ENCODE measurements at regions not wholly inside any gene's neighbourhood (a gene's known extent, or its start where the extent isn't known, plus 50 kb on each side); places are given as distances from the start of the nearest gene placed in this dataset.
"Not testable (repeated sequence)": the region's sequence is repeated elsewhere in the genome, so short reads cannot be mapped to it uniquely, and the experiment has no call there.

DNA sequence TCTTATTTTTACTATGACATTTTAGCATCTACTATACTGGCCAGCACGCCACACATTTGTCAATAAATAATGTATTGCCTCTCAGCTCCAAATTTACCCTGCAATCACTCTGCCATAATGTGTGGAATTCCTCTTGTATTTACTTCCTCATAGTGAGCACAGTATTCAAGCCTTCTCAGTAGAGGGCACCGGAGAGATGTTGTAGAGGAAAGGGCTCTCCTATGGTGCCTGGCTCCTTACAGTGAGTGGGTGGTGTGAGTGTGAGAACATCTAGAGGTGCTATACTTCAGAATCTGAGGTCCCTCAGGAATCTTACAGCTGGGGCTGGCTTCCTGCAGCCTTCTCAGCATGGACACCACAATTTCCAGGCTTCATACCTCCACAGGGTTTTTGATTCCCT lies 2334.2 kb upstream of the PCDH20 start:
- DNase-seq (ENCODE audit: low read depth in 1 of 2, low spot score in 1 of 2), result not testable (repeated sequence)

DNA sequence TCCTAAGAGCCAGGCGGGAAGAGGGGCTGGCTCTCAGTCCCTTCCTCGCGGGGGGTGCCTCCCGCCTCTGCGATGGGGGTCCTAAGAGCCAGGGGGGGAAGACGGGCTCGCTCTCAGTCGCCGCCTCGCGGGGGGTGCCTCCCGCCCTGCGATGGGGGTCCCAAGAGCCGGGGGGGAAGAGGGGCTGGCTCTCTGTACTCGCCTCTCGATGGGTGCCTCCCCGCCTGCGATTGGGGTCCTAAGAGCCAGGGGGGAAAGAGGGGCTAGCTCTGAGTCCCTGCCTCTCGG lies 2326.1 kb upstream of the PCDH20 start:
- not testable (repeated sequence) for DNase-seq (ENCODE audit: low read depth in 1 of 2, low spot score in 1 of 2)

DNA sequence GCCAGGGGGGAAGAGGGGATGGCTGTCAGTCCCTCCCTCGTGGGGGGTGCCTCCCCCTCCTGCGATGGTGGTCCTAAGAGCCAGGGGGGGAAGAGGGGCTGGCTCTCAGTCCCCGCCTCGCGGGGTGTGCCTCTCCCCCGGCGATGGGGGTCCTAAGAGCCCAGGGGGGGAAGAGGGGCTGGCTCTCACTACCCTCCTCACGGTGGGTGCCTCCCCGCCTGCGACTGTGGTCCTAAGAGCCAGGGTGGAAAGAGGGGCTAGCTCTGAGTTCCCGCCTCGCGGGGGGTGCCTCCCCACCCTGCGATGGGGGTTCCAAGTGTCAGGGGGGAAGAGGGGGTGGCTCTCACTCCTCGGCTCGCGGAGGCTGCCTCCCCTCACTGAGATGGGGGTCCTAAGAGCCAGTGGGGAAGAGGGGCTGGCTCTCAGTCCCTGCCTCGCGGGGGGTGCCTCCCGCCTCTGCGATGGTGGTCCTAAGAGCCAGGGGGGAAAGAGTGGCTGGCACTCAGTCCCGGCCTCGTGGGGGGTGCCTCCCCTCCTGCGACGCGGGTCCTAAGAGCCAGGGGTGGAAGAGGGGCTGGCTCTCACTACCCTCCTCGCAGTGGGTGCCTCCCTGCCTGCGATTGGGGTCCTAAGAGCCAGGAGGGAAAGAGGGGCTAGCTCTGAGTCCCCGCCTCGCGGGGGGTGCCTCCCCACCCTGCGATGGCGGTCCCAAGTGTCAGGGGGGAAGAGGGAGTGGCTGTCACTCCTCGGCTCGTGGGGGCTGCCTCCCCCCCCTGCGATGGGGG lies 2325.6 kb upstream of the PCDH20 start:
- no peak for DNase-seq (ENCODE audit: low read depth in 1 of 2, low spot score in 1 of 2)

DNA sequence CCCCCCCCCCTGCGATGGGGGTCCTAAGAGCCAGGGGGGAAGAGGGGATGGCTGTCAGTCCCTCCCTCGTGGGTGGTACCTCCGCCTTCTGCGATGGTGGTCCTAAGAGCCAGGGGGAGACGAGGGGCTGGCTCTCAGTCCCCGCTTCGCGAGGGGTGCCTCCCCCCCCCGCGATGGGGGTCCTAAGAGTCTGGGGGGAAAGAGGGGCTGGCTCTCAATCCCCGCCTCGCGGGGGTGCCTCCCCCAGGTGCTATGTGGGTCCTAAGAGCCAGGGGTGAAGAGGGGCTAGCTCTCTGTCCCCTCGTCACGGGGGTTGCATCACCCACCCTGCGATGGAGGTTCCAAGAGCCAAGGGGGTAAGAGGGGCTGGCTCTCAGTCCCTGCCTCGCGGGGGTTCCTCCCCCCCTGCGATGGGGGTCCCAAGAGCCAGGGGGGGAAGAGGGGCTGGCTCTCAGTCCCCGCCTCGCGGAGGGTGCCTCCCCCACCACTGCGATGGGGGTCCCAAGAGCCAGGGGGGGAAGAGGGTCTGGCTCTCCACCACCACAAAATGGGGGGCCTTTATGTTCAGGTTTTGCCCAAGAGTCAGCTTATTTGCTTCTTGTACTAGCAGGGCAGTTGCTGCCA lies 2323.6 kb upstream of the PCDH20 start:
- not testable (repeated sequence) for DNase-seq (ENCODE audit: low read depth in 1 of 2, low spot score in 1 of 2)

DNA sequence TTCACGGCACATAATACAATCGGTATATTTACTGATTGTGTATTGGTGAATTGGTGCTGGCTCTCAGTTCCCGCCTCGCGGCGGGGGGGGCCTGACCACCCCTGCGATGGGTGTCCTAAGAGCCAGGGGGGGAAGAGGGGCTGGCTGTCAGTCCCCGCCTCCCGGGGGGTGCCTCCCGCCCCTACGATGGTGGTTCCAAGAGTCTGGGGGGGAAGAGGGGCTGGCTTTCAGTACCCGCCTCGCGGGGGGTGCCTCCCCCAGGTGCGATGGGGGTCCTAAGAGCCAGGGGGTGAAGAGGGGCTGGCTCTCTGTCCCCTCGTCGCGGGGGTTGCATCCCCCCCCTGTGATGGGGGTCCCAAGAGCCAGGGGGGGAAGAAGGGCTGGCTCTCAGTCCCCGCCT lies 2321.8 kb upstream of the PCDH20 start:
- DNase-seq (ENCODE audit: low read depth in 1 of 2, low spot score in 1 of 2), result no peak

DNA sequence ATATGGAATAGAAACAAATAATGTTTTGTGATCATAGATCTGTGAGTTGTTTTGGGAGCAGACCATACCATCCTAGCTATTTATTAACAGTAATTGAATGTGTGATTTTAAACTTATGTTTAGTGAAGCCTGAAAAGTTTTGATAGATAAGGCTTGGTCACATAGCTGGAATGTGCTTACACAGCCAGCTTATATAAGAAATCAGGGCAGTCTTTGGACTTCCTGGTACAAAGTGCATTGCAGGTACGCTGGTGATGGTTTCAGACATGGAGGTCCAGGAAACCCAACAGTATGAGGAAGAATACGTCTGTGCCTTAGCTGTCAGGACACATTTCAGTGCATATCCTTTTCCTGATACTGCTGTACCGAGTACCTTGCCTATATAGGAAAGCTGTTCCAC lies 2316.2 kb upstream of the PCDH20 start:
- DNase-seq (ENCODE audit: low read depth in 1 of 2, low spot score in 1 of 2), result no peak

DNA sequence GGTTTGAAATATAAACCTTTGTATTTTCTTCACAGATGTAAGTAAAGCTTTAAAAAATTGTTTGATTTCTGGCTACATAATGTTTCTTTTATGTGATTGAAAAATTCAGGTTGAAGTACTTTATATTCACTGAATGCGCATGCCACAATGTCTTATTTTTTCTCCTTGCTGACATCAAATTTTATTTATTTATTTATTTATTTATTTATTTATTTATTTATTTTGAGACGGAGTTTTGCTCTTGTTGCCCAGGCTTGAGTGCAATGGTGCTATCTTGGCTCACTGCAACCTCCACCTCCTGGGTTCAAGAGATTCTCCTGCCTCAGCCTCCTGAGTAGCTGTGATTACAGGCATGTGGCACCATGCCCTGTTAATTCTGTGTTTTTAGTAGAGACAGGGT lies 2296.5 kb upstream of the PCDH20 start:
- not testable (repeated sequence) for DNase-seq (ENCODE audit: low read depth in 1 of 2, low spot score in 1 of 2)

DNA sequence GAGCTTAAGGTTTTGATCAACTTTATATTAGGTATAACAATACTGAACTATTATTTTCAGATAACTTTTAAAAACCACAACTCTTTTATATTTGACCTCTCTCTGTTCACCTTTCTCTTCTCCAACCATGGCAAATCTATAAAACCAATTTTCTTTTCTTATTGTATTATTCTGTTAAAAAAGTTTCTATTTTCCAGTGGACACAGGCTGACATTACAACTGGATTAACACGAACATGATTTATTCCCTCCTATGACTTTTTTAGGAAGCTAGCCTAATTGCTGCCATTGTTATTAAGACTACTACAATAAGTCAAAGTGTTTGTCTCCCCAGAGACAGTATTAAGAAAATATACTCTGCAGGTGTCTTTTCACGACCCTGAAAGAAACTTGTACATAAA lies 2291.1 kb upstream of the PCDH20 start:
- no peak for DNase-seq (ENCODE audit: low read depth in 1 of 2, low spot score in 1 of 2)

DNA sequence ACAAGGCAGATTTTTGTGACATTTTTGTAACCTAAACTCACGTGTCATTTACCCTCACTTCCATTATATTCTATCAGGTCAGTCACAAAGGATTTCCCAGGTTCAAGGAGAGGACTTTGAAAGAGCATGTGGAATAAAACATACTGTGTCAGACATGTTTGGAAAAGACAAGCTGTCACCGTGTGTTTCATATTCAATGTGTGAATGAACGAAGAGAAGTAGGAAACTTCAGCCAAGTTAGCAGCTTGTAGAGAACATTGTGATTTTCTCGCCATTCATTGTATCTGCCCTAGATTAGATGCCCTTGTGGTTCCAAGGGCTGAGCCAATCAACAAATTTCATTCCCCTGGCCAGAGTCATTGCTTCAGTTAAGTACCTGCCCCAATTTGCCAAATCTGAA lies 2288.9 kb upstream of the PCDH20 start:
- DNase-seq (ENCODE audit: low read depth in 1 of 2, low spot score in 1 of 2), result no peak

DNA sequence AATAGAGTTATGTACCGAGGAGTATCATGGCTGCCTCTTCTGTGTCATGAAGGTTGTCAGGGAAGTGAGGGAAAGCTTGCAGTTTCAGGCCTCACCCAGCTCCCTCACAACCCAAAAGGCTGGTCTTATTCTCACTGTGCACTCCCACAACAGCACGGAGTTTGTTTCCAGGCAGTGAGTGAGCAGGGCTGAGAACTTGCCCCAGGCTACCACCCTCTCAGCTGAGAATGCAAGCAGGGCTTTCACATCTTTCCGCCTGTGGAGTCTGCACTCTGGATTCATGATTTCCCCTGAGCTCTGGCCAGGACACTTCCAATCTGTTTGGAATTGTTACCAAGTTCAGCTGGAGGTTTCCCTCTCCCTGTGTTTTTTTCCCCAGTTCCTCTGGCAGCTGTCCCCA lies 2284.7 kb upstream of the PCDH20 start:
- DNase-seq (ENCODE audit: low read depth in 1 of 2, low spot score in 1 of 2), result no peak

DNA sequence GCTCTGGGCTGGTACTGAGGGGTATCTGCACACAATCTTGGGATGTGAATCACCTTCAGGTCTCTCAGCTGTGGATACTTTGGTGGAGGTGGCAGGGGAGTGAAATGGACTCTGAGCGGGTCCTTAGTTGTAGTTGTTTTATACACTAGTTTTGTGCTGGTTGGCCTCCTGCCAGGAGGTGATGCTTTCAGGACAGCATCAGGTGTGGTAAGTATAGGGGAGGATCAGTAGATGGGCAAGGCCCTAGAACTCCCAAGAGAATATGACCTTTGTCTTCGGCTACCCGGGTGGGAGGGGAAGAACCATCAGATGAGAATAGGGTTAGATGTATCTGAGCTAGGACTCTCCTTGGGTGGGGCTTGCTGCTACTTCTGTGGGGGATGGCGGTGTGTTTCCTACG lies 2284.3 kb upstream of the PCDH20 start:
- DNase-seq (ENCODE audit: low read depth in 1 of 2, low spot score in 1 of 2), result no peak

DNA sequence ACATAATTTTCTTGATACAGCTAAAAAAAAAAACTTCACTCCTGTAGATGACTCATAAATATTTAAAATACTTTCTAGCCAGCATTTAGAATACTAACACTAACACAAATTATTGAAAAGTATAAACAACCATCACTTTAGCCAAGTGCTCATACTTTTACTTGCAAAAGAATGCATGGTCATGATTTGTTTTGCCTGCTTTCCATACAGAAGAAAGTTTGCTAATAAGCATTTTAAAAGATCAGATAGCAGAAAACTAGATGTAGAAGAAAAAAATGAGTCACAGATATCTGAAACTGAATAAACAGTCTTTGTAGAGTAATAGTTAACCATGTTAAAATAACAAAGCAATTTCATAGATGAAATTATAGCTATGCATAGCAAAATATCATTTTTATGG lies 2280.4 kb upstream of the PCDH20 start:
- DNase-seq (ENCODE audit: low read depth in 1 of 2, low spot score in 1 of 2), result no peak

DNA sequence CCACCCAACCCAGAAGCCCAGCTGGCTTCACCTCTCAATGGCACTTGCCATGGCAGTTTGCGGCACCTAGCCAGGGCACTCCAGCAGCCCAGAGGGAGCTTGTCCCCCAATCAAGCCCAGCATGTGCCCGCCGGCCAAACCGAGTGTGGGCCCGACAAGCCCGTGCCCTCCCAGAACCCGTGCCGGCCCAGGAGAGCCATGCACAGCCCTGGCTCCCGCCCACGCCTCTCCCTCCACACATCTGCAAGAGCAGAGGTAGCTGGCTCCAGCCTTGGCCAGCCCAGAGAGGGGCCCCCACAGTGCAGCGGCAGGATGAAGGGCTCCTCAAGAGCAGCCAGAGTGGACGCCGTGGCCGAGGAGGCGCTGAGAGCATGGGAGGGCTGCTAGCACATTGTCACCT lies 2278.0 kb upstream of the PCDH20 start:
- DNase-seq (ENCODE audit: low read depth in 1 of 2, low spot score in 1 of 2), result no peak

DNA sequence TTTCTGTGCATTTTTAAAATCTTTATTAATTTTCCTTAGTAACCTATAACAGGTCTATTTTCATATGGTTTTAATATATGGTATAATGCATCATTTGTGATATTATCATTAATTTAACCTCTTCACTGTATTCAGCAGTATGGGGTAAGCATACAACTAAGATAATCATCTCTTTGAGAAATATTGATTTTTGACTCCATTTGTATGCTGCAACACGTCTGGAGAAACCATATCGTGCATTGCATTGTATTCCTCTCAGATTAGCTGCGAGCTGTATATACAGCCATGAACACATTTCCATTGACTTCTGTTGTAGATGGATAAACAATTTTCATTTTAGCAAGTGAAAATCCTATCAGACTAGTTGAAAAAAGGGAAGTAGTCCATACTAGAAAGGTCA lies 2275.8 kb upstream of the PCDH20 start:
- DNase-seq (ENCODE audit: low read depth in 1 of 2, low spot score in 1 of 2), result no peak

DNA sequence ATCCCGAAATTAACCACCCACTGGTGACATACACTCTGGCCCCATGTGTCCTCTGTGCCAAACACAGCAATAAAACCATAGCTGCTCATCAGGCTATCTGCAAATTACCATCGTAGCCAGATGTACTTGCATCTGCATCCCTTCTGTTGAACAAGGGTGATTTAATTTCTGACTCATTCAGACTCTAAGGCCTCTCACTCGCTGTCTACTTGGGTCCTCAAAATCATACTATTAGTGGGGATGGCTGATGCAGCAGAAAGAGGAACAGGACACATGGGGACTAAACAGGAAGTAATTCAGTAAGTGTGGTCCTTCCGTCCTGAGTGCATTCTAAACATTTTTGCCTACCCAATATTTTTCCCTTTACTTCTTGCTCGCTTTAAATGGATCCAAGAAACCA lies 2275.0 kb upstream of the PCDH20 start:
- DNase-seq (ENCODE audit: low read depth in 1 of 2, low spot score in 1 of 2), result no peak

DNA sequence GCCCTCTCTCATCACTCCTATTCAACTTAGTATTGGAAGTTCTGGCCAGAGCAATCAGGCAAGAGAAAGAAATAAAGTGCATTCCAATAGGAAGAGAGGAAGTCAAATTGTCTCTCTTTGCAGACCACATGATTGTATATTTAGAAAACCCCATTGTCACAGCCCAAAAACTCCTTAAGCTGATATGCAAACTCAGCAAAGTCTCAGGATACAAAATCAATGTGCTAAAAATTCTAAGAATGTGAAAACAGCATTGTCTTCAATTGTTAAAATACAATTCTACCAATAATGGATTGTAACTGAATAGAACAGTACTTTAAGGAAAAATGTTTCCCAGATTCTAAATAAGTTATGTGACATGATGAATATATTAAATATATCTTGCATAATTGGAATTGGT lies 2269.2 kb upstream of the PCDH20 start:
- no peak for DNase-seq (ENCODE audit: low read depth in 1 of 2, low spot score in 1 of 2)

DNA sequence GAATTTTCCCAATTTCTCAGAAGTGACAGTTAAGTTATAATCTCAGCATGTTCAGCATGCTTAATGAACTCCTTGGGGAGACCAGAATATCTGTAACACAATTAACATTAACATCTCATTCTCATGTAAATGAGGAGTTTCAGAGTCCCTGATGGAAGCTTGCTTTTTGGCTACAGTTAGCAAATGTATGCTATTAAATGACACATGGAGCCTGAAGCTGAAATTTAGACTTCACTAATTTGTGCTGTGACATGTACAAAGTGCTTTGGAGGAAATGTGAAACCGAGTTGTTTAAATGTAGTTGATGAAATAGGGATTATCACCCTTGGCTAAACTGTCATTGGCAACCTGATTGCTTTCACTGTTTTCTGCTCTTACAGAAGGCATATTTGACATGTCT lies 2265.1 kb upstream of the PCDH20 start:
- DNase-seq (ENCODE audit: low read depth in 1 of 2, low spot score in 1 of 2), result no peak

DNA sequence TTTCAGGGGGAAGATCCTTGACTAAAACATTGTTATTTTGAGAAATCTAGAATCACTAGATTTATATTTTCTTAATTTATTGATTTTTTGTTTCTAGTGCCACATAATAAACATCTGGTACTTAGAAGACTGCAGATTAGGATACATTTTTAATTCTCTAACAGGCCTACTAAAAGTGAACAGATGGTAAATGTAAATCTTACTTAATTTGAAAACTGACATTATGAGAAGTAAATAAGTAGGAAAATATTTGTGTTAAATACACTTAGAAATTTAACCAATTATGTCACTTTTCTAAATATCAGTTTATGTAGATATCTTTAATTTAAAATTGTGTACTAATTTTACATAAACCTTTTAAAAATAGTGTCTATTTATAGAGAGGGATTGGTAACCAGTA lies 2255.6 kb upstream of the PCDH20 start:
- DNase-seq (ENCODE audit: low read depth in 1 of 2, low spot score in 1 of 2), result no peak

DNA sequence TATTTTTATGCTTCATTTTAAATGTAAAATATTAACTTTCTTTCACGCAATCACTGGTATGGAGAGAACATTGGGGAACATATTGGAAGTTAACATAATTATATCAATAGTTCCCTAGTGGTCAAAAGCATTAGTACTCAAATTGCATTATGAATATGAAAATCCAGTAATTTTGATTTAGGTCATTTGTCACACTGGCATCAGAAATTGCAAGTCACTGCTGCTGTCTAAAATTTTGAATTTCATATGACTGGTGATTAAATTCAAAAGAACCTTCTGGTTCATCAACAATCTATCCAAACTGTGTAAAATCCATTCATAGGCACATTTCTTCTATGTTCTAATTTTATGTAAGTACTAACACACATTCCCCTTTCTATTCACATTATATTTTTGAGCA lies 2235.7 kb upstream of the PCDH20 start:
- DNase-seq (ENCODE audit: low read depth in 1 of 2, low spot score in 1 of 2), result no peak

DNA sequence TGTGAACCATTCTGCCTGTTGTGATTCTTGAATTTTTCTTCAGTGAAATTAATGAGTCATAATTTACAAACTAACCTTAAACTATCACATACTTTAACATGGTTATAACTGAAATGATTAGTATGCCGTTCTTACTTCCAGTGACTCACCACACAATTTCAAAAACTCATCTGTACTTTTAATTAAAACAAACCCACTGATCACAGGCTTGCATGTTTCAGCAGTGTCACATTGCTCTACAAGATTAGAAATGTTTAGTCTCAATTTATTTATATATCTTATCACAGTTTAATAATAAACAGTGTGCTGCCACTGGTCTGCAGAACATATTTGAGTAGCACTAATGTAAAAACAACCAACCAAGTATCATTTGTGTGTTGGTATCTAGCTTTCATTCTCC lies 2227.9 kb upstream of the PCDH20 start:
- no peak for DNase-seq (ENCODE audit: low read depth in 1 of 2, low spot score in 1 of 2)

DNA sequence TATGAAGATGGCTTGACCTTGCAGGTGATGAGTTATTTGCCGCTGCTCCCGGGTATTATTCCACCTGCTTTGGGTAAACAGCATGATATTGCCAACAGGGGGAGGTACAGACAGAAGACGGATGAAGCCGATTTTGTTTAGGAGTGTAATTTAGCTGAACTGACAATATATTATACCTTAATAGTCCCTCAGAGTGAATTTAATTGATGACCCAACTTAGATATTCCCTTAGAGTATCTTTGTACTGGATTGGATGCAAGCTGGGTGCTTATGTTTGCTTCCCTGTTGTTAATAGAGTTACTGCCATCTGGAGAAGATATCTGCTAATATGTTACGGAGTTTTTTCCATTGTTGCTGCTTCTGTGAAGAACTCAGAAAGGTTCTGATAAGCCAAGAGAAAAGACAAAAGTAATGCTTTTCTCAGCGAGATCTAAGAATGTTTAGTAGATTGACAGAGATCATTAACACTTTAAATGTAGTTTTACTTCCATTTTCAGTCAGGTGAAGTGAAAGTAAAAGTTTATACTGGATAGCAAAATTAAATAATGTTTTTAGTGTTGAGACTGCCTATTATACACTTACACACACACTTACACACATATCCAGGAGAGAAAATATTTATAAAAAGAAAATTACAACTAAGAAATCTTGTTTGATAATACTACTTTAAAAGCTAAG lies 2220.8 kb upstream of the PCDH20 start:
- DNase-seq (ENCODE audit: low read depth in 1 of 2, low spot score in 1 of 2), result no peak

DNA sequence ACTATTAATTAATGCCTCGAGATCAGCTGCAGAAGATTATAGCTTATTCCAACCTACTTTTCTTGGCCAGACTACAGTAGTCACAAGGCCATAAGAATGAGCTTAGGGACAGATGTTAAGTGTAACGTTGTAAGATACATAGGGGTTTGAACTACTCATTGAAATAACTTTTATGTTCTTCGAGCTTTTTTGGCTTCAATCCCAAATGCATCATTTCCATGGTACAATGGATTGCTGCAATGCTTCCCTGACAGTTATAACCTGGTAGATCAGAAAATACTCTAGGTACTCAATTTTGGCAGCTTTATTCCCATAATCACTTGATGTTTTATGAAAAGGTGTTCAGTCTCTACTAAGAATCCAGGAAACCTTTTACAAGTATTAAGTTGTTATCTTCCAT lies 2216.7 kb upstream of the PCDH20 start:
- DNase-seq (ENCODE audit: low read depth in 1 of 2, low spot score in 1 of 2), result no peak

DNA sequence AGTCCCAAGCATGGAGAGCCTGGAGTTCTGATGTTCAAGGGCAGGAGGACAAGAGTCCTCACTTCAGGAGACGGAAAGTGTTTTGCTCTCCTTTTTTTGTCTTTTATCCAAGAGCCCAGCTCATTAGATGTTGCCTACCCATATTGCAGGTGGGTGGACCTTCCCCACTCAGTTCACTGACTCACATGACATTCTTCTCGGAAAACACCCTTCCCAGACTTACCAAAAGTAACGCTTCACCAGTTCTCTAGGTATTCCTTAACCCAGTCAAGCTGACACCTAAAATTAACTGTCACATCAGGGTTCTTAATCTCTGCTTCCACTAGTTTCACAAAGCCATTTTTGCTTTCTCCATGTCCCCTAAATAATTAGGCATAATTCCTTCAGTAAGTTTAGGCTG lies 2215.4 kb upstream of the PCDH20 start:
- no peak for DNase-seq (ENCODE audit: low read depth in 1 of 2, low spot score in 1 of 2)

All from activated CD4-positive, alpha-beta T cell treated with anti-CD3 and anti-CD28 coated beads, Interleukin-2, amount 50 U/mL, for 24 hours (primary cell).